ENCODE measurements at regions not wholly inside any gene's neighbourhood (a gene's known extent, or its start where the extent isn't known, plus 50 kb on each side); places are given as distances from the start of the nearest gene placed in this dataset.
A peak's percentile ranks its signal among the peaks of the same experiment; 100 is the strongest.

- no peaks in the 10 kb centered on the region for H4K20me1 ChIP-seq (ENCODE audit: control insufficient read depth, extremely low read depth, insufficient read depth, low read length)
- H2AFZ ChIP-seq (ENCODE audit: control insufficient read depth, low read length) = no peak overlapping the region
- H3K27ac ChIP-seq (ENCODE audit: control insufficient read depth, insufficient read depth, low read length) = no peak overlapping the region
- H3K79me2 ChIP-seq (ENCODE audit: control insufficient read depth, insufficient read depth, low read length) = no peaks in the 10 kb centered on the region
- H3K4me2 ChIP-seq (ENCODE audit: control insufficient read depth, extremely low read depth, insufficient read depth, low read depth, low read length) = no peak overlapping the region
- DNase-seq (ENCODE audit: low read depth, low spot score) (peak; percentile 32), FAIRE-seq (peak; percentile 66)
- H3K9me3 ChIP-seq (ENCODE audit: control insufficient read depth, low read depth, low read length) = no peaks in the 10 kb centered on the region
- no peaks in the 10 kb centered on the region for H3K9me1 ChIP-seq (ENCODE audit: control insufficient read depth, extremely low read depth, insufficient read depth, low read length)
- no peak overlapping the region for H3K4me3 ChIP-seq (ENCODE audit: control insufficient read depth in 2 of 3, extremely low read depth in 1 of 3, insufficient read depth in 2 of 3, low read depth in 1 of 3, low read length in 3 of 3)
- no peaks in the 10 kb centered on the region for H3K27me3 ChIP-seq (ENCODE audit: control insufficient read depth, extremely low read depth, insufficient read depth, low read length)
- H3K4me1 ChIP-seq (ENCODE audit: control insufficient read depth, extremely low read depth, insufficient read depth, low read length) = peaks cover 11% of the 10 kb centered on the region
- H3K9ac ChIP-seq (ENCODE audit: control insufficient read depth, extremely low read depth, insufficient read depth, low read length) = no peak overlapping the region
- dilution Hi-C loops (cut with MboI; ENCODE audit: extremely low pct_ligation_motif_present, low sequenced_read_pairs) = no loop called here
- H3K36me3 ChIP-seq (ENCODE audit: control insufficient read depth in 2 of 2, extremely low read depth in 1 of 2, insufficient read depth in 2 of 2, low read length in 2 of 2) = no peaks in the 10 kb centered on the region
- no peak for TF ChIP-seq CTCF (optimal IDR thresholded peaks at IDR 0.05 in 1 of 3, IDR thresholded peaks at IDR 0.05 in 1 of 3, conservative IDR thresholded peaks at IDR 0.05 in 1 of 3; ENCODE audit: extremely low read depth in 1 of 3, insufficient read depth in 2 of 3, low read length in 3 of 3)
- no peak for TF ChIP-seq EZH2 (IDR thresholded peaks at IDR 0.05; ENCODE audit: low read length)
These were observed 98.3 kb upstream of the CIBAR2 start for GRCh38 chr16:85210423-85211169.

GRCh38 chr16:85211271-85211801 is 99.1 kb upstream of the CIBAR2 start:
- Histone ChIP-seq H3K9me3 (ENCODE audit: control insufficient read depth, low read depth, low read length) (no peaks in the 10 kb centered on the region), H2AFZ (ENCODE audit: control insufficient read depth, low read length) (no peak overlapping the region), H3K27ac (ENCODE audit: control insufficient read depth, insufficient read depth, low read length) (no peak overlapping the region), H3K79me2 (ENCODE audit: control insufficient read depth, insufficient read depth, low read length) (no peaks in the 10 kb centered on the region), H4K20me1 (ENCODE audit: control insufficient read depth, extremely low read depth, insufficient read depth, low read length) (no peaks in the 10 kb centered on the region), H3K9ac (ENCODE audit: control insufficient read depth, extremely low read depth, insufficient read depth, low read length) (no peak overlapping the region), H3K27me3 (ENCODE audit: control insufficient read depth, extremely low read depth, insufficient read depth, low read length) (no peaks in the 10 kb centered on the region), H3K36me3 (ENCODE audit: control insufficient read depth in 2 of 2, extremely low read depth in 1 of 2, insufficient read depth in 2 of 2, low read length in 2 of 2) (no peaks in the 10 kb centered on the region), H3K4me2 (ENCODE audit: control insufficient read depth, extremely low read depth, insufficient read depth, low read depth, low read length) (no peak overlapping the region), H3K4me3 (ENCODE audit: control insufficient read depth in 2 of 3, extremely low read depth in 1 of 3, insufficient read depth in 2 of 3, low read depth in 1 of 3, low read length in 3 of 3) (no peak overlapping the region), H3K9me1 (ENCODE audit: control insufficient read depth, extremely low read depth, insufficient read depth, low read length) (no peaks in the 10 kb centered on the region), H3K4me1 (ENCODE audit: control insufficient read depth, extremely low read depth, insufficient read depth, low read length) (peaks cover 11% of the 10 kb centered on the region)
- FAIRE-seq (no peak), DNase-seq (ENCODE audit: low read depth, low spot score) (no peak)
- dilution Hi-C loops (cut with MboI; ENCODE audit: extremely low pct_ligation_motif_present, low sequenced_read_pairs) = no loop called here
- no peak for TF ChIP-seq EZH2 (IDR thresholded peaks at IDR 0.05; ENCODE audit: low read length)
- TF ChIP-seq CTCF (optimal IDR thresholded peaks at IDR 0.05 in 1 of 3, IDR thresholded peaks at IDR 0.05 in 1 of 3, conservative IDR thresholded peaks at IDR 0.05 in 1 of 3; ENCODE audit: extremely low read depth in 1 of 3, insufficient read depth in 2 of 3, low read length in 3 of 3) = no peak
